GM12891 (cell line): ENCODE measurements at regions not wholly inside any gene's neighbourhood (a gene's known extent, or its start where the extent isn't known, plus 50 kb on each side); places are given as distances from the start of the nearest gene placed in this dataset.

Experiments
- DNase-seq: peaks from one replicate; pipeline ENCODE4 v3.0.0; 2011; ENCODE audit warnings: low spot score; ENCODE audit not compliant: insufficient read length
- FAIRE-seq: peaks from 2 replicates; lab custom pipeline; 2011; peaks lifted over from hg19 to GRCh38; lab: Jason Lieb, UNC
- PAX5 ChIP-seq: IDR thresholded peaks from 2 replicates; pipeline ENCODE4 v1.6.1; 2011; ENCODE audit warnings: low read length, moderate library complexity, mild to moderate bottlenecking; ENCODE audit not compliant: insufficient read depth, severe bottlenecking
- POLR2A ChIP-seq: IDR thresholded peaks from 2 replicates; pipeline ENCODE4 v1.6.1; 2011; ENCODE audit warnings: low read depth, low read length, control low read depth
- POLR2AphosphoS5 ChIP-seq: IDR thresholded peaks from 2 replicates; pipeline ENCODE4 v1.6.1; 2011; ENCODE audit warnings: low read depth, low read length, control low read depth
- POU2F2 ChIP-seq: IDR thresholded peaks from 2 replicates; pipeline ENCODE4 v1.6.1; 2011; ENCODE audit warnings: low read depth, mild to moderate bottlenecking, control low read depth, low read length, moderate library complexity
- SPI1 ChIP-seq: IDR thresholded peaks from 2 replicates; pipeline ENCODE4 v1.6.1; 2011; ENCODE audit warnings: low read depth, low read length, control low read depth
- TAF1 ChIP-seq: IDR thresholded peaks from 2 replicates; pipeline ENCODE4 v1.6.1; 2011; ENCODE audit warnings: low read depth, low read length, control low read depth

DNA sequence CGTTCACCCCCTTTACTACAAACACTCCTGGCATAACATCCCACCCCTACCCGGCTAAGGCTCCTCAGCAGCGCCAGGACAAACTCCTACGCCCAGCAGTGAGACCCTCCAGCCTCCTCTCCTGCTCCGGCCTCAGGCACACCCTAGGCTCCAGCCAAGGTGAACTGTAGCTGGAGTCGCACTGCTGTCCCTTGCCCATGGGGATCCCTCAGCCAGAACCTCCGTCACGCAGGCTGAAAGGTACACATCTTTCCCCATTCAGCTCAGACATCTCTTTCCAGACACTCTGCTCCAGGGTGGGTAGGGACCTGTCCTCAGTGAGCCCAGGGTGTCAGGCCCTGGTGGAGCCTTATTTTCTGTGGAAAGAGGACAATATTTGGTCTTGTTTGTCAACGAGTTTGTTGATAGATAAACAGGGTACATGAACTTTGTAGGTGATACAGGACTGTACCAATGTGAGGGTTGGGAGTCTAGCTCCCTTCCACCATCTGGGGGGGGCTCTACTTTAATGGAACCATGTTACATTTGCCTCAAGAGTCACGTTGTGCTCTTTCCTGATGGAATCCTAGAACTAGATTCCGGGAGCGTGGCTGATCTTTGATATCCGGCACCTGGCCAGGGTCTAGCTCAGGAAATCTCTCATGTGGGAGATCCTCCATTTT lies 56.5 kb upstream of the SSBP3 start:
- DNase-seq (no peak), FAIRE-seq (no peak)
- no peak for TF ChIP-seq TAF1
- TF ChIP-seq POLR2AphosphoS5 = no peak
- TF ChIP-seq SPI1 = no peak
- no peak for TF ChIP-seq PAX5
- TF ChIP-seq POU2F2 = no peak
- no peak for TF ChIP-seq POLR2A

DNA sequence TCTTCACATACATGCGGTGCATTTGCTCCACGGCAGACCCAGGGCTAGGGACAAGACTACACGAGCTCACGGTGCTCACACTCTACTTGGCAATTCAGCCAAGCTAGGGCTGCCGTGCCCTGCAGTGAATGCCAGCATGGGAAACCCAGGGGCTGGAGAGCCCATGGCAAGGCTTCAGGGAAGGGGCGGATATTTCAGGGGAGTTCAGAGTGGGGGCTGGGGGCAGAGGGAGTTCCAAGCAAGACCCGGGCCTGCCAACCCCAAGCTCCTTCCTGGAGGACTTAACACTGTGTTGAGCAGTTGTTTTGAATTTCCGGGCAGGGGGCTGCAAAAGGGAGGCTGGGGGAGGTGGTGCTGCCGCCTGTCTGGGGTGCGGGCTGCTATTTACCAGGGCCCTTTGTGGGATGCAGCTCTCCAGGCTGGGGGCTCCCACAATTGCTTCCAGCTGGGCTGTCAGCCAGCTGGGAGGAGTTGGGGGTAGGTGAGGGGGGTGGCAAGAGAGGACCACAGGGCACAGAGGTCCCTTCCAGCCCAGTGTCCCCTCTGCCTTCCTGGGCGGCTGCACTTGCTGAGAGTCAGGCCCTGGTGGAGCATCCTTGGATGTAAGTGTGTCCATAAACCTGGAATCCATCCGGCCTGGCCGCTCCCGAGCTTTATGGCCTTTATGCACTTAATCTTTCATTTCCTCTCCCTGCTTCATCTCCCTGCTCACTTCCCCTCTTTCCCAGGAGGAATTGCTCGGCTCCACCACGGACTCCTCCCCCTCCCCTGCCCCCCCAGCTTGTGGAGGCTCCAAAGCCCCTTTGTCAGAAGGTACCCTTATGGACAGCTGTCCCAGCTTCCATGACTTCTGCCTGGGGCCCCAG lies 55.8 kb upstream of the SSBP3 start:
- DNase-seq (no peak), FAIRE-seq (no peak)
- TF ChIP-seq TAF1 = no peak
- no peak for TF ChIP-seq POLR2A
- TF ChIP-seq PAX5 = no peak
- no peak for TF ChIP-seq SPI1
- TF ChIP-seq POU2F2 = no peak
- TF ChIP-seq POLR2AphosphoS5 = no peak

DNA sequence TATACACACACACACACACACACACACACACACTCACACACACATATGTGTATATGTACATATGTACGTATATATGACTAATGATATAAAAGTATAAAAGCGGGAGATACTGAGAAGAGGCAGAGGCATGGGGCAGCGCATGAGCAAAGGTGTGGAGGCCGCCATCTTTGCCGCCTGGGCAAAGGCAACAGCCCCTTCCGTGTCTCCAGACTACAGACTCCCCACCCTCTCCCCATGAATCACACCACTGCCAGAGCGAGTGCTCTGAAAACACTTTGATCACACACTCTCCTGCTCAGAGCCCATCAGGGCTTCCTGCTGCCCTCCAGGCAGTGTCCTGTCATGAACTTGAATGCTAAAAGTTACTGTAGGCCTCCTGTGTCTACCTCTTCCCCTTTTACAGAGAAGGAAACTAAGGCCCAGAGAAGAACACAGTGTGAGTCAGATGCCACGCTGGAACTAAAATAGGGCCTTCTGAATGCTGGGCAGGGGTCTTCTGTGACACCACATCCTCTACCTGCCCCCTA lies 54.7 kb upstream of the SSBP3 start:
- TF ChIP-seq POLR2A (no peak), POLR2AphosphoS5 (no peak), PAX5 (no peak), TAF1 (no peak), SPI1 (no peak), POU2F2 (no peak)
- DNase-seq (no peak), FAIRE-seq (no peak)

DNA sequence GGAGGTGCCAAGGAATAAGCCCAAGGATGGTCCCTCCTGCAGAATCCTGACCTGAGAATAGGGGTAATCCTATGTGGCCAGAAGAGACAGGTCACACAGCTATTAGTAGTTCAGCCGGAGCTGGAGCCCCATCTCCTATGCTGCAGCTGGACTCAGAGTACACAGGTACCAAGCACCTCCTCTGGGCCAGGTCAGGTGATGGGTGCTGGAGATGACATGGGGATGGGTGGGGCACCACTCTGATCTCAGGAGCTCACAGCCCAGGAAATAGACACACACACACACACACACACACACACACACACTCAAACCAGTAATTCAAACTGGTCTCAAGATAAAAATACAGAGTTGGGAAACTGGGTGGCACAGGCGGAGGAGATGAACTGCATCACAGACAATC lies 54.2 kb upstream of the SSBP3 start:
- no peak for FAIRE-seq

DNA sequence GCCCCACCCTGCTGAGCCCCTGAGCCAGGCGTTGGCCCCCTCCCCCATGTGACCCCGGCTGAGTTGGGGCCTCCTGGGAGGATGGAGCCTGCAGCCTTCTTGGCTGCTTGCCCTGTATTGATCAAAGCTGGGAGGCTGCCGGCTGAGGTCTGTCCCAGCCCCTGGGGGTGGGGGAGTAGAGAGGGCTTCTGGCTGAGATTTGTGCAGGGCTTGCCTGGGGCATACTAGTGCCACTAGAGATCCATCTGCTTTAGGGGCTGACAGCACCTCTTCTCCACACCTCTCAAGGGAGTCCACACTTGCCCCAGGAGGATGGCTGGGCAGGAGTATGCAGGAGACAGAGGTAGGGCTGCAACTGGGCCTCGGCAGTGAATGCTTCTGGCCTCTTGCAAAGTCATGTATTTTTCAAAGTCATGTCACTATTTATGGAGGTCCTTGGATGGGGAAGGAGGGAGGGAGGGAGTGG lies 53.6 kb upstream of the SSBP3 start:
- no peak for FAIRE-seq

More for the DNA sequence above, 54.2 kb upstream of the SSBP3 start:
- no peak for DNase-seq
- no peak for TF ChIP-seq TAF1
- TF ChIP-seq PAX5 = no peak
- TF ChIP-seq POU2F2 = no peak
- no peak for TF ChIP-seq POLR2AphosphoS5
- TF ChIP-seq SPI1 = no peak
- no peak for TF ChIP-seq POLR2A

DNA sequence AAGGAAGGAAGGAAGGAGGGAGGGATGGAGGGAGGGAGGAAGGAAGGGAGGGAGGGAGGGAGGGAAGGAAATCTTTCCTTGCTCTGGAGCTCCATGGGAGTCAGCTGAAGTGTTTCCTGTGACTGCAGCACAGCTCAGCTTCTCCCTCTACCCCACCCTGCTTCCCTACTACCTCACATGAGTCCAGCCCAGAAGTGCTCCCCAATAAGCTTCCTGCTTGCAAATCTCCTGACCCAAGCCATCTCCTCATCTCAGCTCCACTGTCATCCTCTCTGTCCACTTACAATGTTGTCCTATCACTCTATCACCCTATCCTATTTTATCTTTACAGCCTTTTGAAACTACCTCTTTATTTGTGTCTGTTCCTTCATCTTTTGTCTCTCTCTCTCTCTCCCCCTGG lies 52.9 kb upstream of the SSBP3 start:
- FAIRE-seq = no peak
- no peak for DNase-seq
- TF ChIP-seq PAX5 = no peak
- TF ChIP-seq SPI1 = no peak
- no peak for TF ChIP-seq POLR2AphosphoS5
- no peak for TF ChIP-seq POLR2A
- no peak for TF ChIP-seq TAF1
- TF ChIP-seq POU2F2 = no peak

More for the DNA sequence above, 53.6 kb upstream of the SSBP3 start:
- no peak for TF ChIP-seq PAX5
- no peak for TF ChIP-seq POLR2A
- TF ChIP-seq POU2F2 = no peak
- TF ChIP-seq TAF1 = no peak
- no peak for TF ChIP-seq POLR2AphosphoS5
- no peak for TF ChIP-seq SPI1
- no peak for DNase-seq

DNA sequence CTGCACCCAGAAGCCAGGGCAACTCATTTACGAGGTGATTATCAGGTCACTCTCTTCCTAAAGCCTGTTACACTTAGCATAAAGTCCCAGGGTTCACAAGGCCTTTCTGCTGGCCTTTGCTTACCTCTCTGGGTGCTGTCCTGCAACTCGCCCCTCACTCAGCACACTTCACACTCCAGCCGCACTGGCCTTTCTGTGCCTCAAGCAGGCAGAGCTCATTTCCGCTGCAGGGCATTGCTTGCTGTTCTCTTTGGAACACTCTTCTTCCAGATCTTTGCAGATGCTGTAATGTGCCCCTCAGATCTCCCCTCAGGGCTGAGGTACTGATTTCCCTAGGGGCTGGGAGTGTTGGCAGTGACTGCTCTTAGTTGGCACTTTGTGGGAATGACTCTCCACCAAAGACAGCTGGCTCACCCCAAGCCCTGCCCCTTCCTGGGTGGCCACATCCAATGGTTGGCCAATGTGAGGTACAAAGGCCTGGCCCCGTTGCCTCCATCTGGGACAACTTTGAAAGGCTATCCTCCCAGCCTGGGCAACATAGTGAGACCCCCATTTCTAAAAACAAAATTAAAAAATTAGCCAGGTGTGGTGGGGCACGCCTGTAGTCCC lies 50.8 kb upstream of the SSBP3 start:
- FAIRE-seq (no peak), DNase-seq (no peak)
- no peak for TF ChIP-seq TAF1
- TF ChIP-seq POLR2A = no peak
- TF ChIP-seq PAX5 = no peak
- TF ChIP-seq POU2F2 = no peak
- no peak for TF ChIP-seq SPI1

DNA sequence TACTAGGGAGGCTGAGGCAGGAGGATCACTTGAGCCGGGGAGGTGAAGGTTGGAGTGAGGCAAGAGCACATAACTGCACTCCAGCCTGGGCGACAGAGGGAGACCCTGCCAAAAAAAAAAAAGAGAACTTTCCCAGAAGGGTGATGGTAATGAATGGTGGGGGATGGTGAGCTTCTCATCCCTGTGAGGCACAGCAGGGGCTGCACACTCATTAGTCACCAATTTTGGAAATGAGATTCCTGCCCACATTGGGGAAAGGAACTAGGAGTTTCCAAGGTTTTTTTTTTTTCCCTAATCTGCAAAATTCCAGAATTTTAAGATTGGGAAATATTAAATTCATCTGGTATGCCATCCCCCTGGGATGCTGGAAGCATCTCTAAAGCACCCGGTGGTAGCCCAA lies 50.2 kb upstream of the SSBP3 start:
- FAIRE-seq = no peak
- TF ChIP-seq POLR2A (no peak), SPI1 (no peak), TAF1 (no peak), PAX5 (no peak), POU2F2 (no peak), POLR2AphosphoS5 (no peak)
- DNase-seq = no peak
